ENCODE measurements at regions not wholly inside any gene's neighbourhood (a gene's known extent, or its start where the extent isn't known, plus 50 kb on each side); places are given as distances from the start of the nearest gene placed in this dataset.

- Mint-ChIP-seq H3K36me3 (ENCODE audit: unreplicated experiment) (no peaks in the 10 kb centered on the region), H3K27me3 (ENCODE audit: unreplicated experiment) (peaks cover 2% of the 10 kb centered on the region), H3K4me3 (ENCODE audit: unreplicated experiment) (no peak overlapping the region), H3K4me1 (ENCODE audit: low read depth, unreplicated experiment) (peaks cover 3% of the 10 kb centered on the region), H3K27ac (ENCODE audit: unreplicated experiment) (no peak overlapping the region), H3K9me3 (ENCODE audit: unreplicated experiment) (peaks cover 3% of the 10 kb centered on the region)
- no peak for DNase-seq
- no peak for TF ChIP-seq CTCF (IDR thresholded peaks at IDR 0.05; ENCODE audit: partially characterized antibody, unreplicated experiment)
Observed at GRCh38 chr4:53920883-53921282, 143.5 kb downstream of the CHIC2 start.

GRCh38 chr4:53920116-53920515, 144.3 kb downstream of the CHIC2 start:
- H3K9me3 Mint-ChIP-seq (ENCODE audit: unreplicated experiment), result peaks cover 5% of the 10 kb centered on the region
- peaks cover 3% of the 10 kb centered on the region for H3K27me3 Mint-ChIP-seq (ENCODE audit: unreplicated experiment)
- no peaks in the 10 kb centered on the region for H3K36me3 Mint-ChIP-seq (ENCODE audit: unreplicated experiment)
- H3K27ac Mint-ChIP-seq (ENCODE audit: unreplicated experiment), result no peak overlapping the region
- TF ChIP-seq CTCF (IDR thresholded peaks at IDR 0.05; ENCODE audit: partially characterized antibody, unreplicated experiment), result no peak
- H3K4me3 Mint-ChIP-seq (ENCODE audit: unreplicated experiment), result no peak overlapping the region
- H3K4me1 Mint-ChIP-seq (ENCODE audit: low read depth, unreplicated experiment), result peaks cover 3% of the 10 kb centered on the region
- DNase-seq, result no peak

GRCh38 chr4:53919535-53919934, 144.9 kb downstream of the CHIC2 start:
- H3K36me3 Mint-ChIP-seq (ENCODE audit: unreplicated experiment), result no peaks in the 10 kb centered on the region
- peaks cover 2% of the 10 kb centered on the region for H3K9me3 Mint-ChIP-seq (ENCODE audit: unreplicated experiment)
- peaks cover 3% of the 10 kb centered on the region for H3K27me3 Mint-ChIP-seq (ENCODE audit: unreplicated experiment)
- H3K27ac Mint-ChIP-seq (ENCODE audit: unreplicated experiment), result no peak overlapping the region
- TF ChIP-seq CTCF (IDR thresholded peaks at IDR 0.05; ENCODE audit: partially characterized antibody, unreplicated experiment), result no peak
- H3K4me3 Mint-ChIP-seq (ENCODE audit: unreplicated experiment), result no peak overlapping the region
- DNase-seq, result no peak
- H3K4me1 Mint-ChIP-seq (ENCODE audit: low read depth, unreplicated experiment), result no peaks in the 10 kb centered on the region

- Mint-ChIP-seq H3K4me1 (ENCODE audit: low read depth, unreplicated experiment) (no peaks in the 10 kb centered on the region), H3K27ac (ENCODE audit: unreplicated experiment) (no peak overlapping the region), H3K27me3 (ENCODE audit: unreplicated experiment) (peaks cover 3% of the 10 kb centered on the region), H3K9me3 (ENCODE audit: unreplicated experiment) (peaks cover 2% of the 10 kb centered on the region), H3K36me3 (ENCODE audit: unreplicated experiment) (no peaks in the 10 kb centered on the region), H3K4me3 (ENCODE audit: unreplicated experiment) (no peak overlapping the region)
- DNase-seq, result no peak
- TF ChIP-seq CTCF (IDR thresholded peaks at IDR 0.05; ENCODE audit: partially characterized antibody, unreplicated experiment), result no peak
Observed at GRCh38 chr4:53917729-53918128, 146.7 kb downstream of the CHIC2 start.

- H3K4me3 Mint-ChIP-seq (ENCODE audit: unreplicated experiment), result no peak overlapping the region
- peaks cover 3% of the 10 kb centered on the region for H3K27me3 Mint-ChIP-seq (ENCODE audit: unreplicated experiment)
- TF ChIP-seq CTCF (IDR thresholded peaks at IDR 0.05; ENCODE audit: partially characterized antibody, unreplicated experiment), result no peak
- H3K9me3 Mint-ChIP-seq (ENCODE audit: unreplicated experiment), result peaks cover 2% of the 10 kb centered on the region
- no peaks in the 10 kb centered on the region for H3K36me3 Mint-ChIP-seq (ENCODE audit: unreplicated experiment)
- no peak for DNase-seq
- no peaks in the 10 kb centered on the region for H3K4me1 Mint-ChIP-seq (ENCODE audit: low read depth, unreplicated experiment)
- no peak overlapping the region for H3K27ac Mint-ChIP-seq (ENCODE audit: unreplicated experiment)
Observed at GRCh38 chr4:53916431-53916889, 147.9 kb downstream of the CHIC2 start.
